Retinal pigment epithelial cell (primary cell): ENCODE measurements at regions not wholly inside any gene's neighbourhood (a gene's known extent, or its start where the extent isn't known, plus 50 kb on each side); places are given as distances from the start of the nearest gene placed in this dataset.

Experiments
- DNase-seq: peaks from one replicate; pipeline ENCODE4 v3.0.0-alpha.2; 2010; ENCODE audit warnings: low read depth
- H3K4me3 ChIP-seq: 2 replicates; pipeline ENCODE4 v1.5.1; 2011; ENCODE audit warnings: mild to moderate bottlenecking, low read length, control low read depth, moderate library complexity
- CTCF ChIP-seq: conservative IDR thresholded peaks from 2 replicates; pipeline ENCODE4 v1.5.1; 2011; ENCODE audit warnings: low read depth, low read length, control low read depth, inconsistent platforms

- no peak for DNase-seq
- no peak overlapping the region for H3K4me3 ChIP-seq
- no peak for TF ChIP-seq CTCF
Measured at GRCh38 chr14:42927313-42927712, 1320.6 kb downstream of the LRFN5 start.

DNA sequence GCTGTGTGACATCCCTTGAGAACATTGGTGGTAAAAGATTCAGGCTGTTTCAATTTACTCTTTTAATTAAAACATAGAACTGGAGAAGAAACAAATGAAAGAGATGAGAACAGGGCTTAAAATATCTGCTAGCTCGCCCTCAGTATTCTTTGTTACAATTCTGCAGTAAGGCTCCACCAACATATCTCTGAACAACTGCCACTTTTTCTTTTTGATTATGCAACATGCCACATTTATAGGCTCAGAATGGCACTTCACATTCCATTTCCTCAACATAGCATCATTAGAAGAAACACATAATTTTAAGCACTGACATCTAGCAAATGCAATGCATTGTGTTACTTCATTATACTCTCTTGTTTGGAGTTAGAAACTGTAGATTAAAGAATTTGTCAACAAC is 1315.2 kb downstream of the LRFN5 start:
- no peak for DNase-seq
- TF ChIP-seq CTCF: no peak
- no peak overlapping the region for H3K4me3 ChIP-seq

DNA sequence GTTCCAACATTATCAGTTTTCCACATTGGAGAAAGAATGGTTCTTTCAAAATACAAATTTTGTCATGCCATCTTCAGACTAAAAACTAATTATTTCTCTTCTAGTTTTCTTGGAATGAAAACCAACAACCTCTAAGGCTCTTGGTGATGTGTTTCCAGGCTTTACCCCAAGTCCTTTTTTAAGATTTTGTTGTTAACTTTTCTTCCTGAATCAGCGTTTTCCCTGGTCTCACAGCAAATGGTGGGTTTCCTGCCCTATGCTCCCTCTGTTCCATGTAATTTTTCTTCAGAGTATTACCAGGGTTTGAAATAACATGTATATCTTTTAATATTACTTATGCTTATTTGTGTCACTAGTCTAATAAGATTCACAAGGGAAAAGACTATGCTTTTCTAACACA is 1311.9 kb downstream of the LRFN5 start:
- no peak for TF ChIP-seq CTCF
- DNase-seq: no peak
- no peak overlapping the region for H3K4me3 ChIP-seq

DNA sequence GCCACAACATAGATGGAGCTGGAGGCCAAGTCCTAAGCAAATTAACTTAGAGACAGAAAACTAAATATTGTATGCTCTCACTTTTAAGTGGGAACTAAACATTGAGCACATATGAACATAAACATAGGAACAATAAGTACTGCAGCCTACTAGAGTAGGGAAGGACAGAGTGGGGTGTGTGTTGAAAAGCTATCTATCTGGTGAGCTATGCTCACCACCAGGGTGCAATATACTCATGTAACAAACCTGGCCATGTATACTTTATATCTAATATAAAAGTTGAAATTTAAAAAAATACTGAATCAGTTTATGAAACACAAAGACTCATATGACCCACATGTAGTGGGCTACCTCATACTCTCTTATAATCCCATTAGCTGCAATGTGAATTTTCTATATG is 1305.0 kb downstream of the LRFN5 start:
- H3K4me3 ChIP-seq: no peak overlapping the region
- TF ChIP-seq CTCF: peak; percentile 55
- no peak for DNase-seq

- no peak for TF ChIP-seq CTCF
- no peak for DNase-seq
- H3K4me3 ChIP-seq: no peak overlapping the region
Measured at GRCh38 chr14:42909659-42910058, 1303.0 kb downstream of the LRFN5 start.

DNA sequence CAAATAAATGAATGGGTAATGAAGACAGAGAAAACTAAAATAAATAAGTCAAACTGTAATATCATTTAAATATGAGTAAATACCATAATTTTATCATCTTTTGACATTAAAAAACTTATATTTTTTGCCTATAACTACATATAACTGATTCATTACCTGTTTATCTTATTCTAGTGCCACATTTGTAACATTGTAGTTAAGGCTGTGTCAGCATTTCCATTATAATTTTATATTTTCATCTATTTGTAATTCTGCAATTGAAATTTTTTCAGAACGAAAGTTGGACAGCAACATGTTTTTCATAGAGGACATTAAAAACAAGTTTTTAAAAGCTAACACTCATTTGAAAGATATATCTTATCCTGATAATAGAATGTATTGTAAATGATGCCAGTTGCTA is 1286.5 kb downstream of the LRFN5 start:
- no peak for TF ChIP-seq CTCF
- DNase-seq: no peak
- no peak overlapping the region for H3K4me3 ChIP-seq

GRCh38 chr14:42884100-42884499 is 1277.4 kb downstream of the LRFN5 start:
- H3K4me3 ChIP-seq: no peak overlapping the region
- DNase-seq: peak; percentile 55
- TF ChIP-seq CTCF: no peak
